ENCODE measurements at regions not wholly inside any gene's neighbourhood (a gene's known extent, or its start where the extent isn't known, plus 50 kb on each side); places are given as distances from the start of the nearest gene placed in this dataset.

DNA sequence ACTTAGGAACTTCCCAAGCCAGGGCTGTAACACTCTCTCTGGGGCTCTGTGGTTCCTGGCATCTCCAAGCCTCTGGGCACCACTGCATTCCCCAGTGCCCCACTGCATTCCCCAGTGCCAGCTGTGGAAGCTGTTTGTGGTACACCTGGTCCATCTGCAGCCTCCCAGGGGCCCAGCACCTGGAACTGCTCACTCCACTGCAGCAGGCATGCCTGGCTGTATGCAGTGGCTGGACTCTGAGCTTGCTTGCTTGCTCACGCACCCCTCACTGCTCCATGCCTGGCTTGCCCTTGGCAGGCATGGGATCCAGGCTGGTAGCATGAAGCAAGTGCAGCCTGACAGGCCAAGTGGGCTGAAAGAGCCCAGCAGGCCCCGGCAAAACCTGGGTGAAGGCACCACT, 512.1 kb downstream of the SQOR start:
- Histone ChIP-seq H3K9ac (ENCODE audit: extremely low read depth, insufficient read length, low read length) (no peak overlapping the region), H3K27me3 (ENCODE audit: insufficient read depth, low read length) (no peaks in the 10 kb centered on the region), H3K79me1 (ENCODE audit: insufficient read depth, low read depth, low read length, poor library complexity, severe bottlenecking) (no peaks in the 10 kb centered on the region), H3K23ac (ENCODE audit: insufficient read length, low read depth, low read length) (no peak overlapping the region), H3T11ph (ENCODE audit: low read length) (no peak overlapping the region), H3K79me2 (ENCODE audit: insufficient read depth, low read length) (no peaks in the 10 kb centered on the region), H3K23me2 (ENCODE audit: insufficient read length, low read depth, low read length, poor library complexity, severe bottlenecking) (no peaks in the 10 kb centered on the region), H3K9me3 (ENCODE audit: control insufficient read depth, low read depth, low read length) (no peaks in the 10 kb centered on the region), H3K4me2 (ENCODE audit: insufficient read depth, insufficient read length, low read length) (no peak overlapping the region), H2AFZ (ENCODE audit: low read length) (no peak overlapping the region), H4K91ac (ENCODE audit: insufficient read length, low read depth, low read length) (no peak overlapping the region), H2AK5ac (ENCODE audit: insufficient read length, low read length) (no peak overlapping the region), H4K5ac (ENCODE audit: insufficient read length, low read depth, low read length) (no peak overlapping the region), H3K14ac (ENCODE audit: insufficient read depth, low read length) (no peak overlapping the region), H2BK5ac (ENCODE audit: insufficient read length, low read length) (no peak overlapping the region), H2BK20ac (ENCODE audit: low read depth, low read length, poor library complexity, severe bottlenecking) (no peak overlapping the region), H2BK12ac (ENCODE audit: insufficient read length, low read depth, low read length) (no peak overlapping the region), H3K4me1 (ENCODE audit: insufficient read depth, low read length) (no peaks in the 10 kb centered on the region), H3K4ac (ENCODE audit: low read depth, low read length) (no peak overlapping the region), H2BK15ac (ENCODE audit: low read depth, low read length) (no peak overlapping the region), H2BK120ac (ENCODE audit: low read depth, low read length, poor library complexity, severe bottlenecking) (no peak overlapping the region), H3K27ac (ENCODE audit: insufficient read length, low read depth, low read length) (no peak overlapping the region), H4K8ac (replicated peaks; ENCODE audit: insufficient read length, low read depth, low read length) (no peak overlapping the region), H3K56ac (ENCODE audit: insufficient read length, low read depth, low read length) (no peak overlapping the region), H3K18ac (ENCODE audit: insufficient read length, low read depth, low read length) (no peak overlapping the region), H4K20me1 (ENCODE audit: control insufficient read depth, insufficient read depth, insufficient read length) (no peaks in the 10 kb centered on the region)
- Mint-ChIP-seq H3K27me3 (ENCODE audit: low read depth) (no peaks in the 10 kb centered on the region), H3K4me3 (no peak overlapping the region), H3K27ac (no peak overlapping the region), H3K4me1 (peaks cover 3% of the 10 kb centered on the region in 2 experiments), H3K36me3 (ENCODE audit: insufficient read depth in 1 of 3, low read depth in 3 of 3) (no peaks in the 10 kb centered on the region; a peak in 1 of 7 replicates), H3K9me3 (peaks cover 9 to 37% of the 10 kb centered on the region in 2 experiments)
- no CpG with 5 or more reads among the region's 2 CpGs for WGBS (ENCODE audit: extremely low coverage, insufficient read length, low lambda C conversion rate)
- DNase-seq: no peak
- TF ChIP-seq, protein P1, sequence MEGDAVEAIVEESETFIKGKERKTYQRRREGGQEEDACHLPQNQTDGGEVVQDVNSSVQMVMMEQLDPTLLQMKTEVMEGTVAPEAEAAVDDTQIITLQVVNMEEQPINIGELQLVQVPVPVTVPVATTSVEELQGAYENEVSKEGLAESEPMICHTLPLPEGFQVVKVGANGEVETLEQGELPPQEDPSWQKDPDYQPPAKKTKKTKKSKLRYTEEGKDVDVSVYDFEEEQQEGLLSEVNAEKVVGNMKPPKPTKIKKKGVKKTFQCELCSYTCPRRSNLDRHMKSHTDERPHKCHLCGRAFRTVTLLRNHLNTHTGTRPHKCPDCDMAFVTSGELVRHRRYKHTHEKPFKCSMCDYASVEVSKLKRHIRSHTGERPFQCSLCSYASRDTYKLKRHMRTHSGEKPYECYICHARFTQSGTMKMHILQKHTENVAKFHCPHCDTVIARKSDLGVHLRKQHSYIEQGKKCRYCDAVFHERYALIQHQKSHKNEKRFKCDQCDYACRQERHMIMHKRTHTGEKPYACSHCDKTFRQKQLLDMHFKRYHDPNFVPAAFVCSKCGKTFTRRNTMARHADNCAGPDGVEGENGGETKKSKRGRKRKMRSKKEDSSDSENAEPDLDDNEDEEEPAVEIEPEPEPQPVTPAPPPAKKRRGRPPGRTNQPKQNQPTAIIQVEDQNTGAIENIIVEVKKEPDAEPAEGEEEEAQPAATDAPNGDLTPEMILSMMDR (conservative IDR thresholded peaks at IDR 0.05): no peak

All from H9 (cell line).